Endothelial cell of umbilical vein (primary cell): ENCODE measurements at regions not wholly inside any gene's neighbourhood (a gene's known extent, or its start where the extent isn't known, plus 50 kb on each side); places are given as distances from the start of the nearest gene placed in this dataset.

Source experiments
- BruUV-seq: library from RNA; stranded (reverse); fragments of 400-500 nt; replicated peaks from 2 replicates; lab custom pipeline; 2021; lab: Mats Ljungman, UMichigan
- CTCF ChIA-PET: fragments of 300-600, 350-600 bp; sonication (Branson Sonifier 250); formaldehyde crosslinking; loops from one replicate; lab custom pipeline; 2021; ENCODE audit warnings: antibody characterized with exemption, inconsistent platforms; lab: Charles Lee
- POLR2A ChIA-PET: fragments of 300-600, 350-600 bp; sonication (Branson Sonifier 250); formaldehyde crosslinking; loops from one replicate; lab custom pipeline; 2021; ENCODE audit warnings: antibody characterized with exemption, inconsistent platforms; lab: Charles Lee
- DNase-seq: peaks from one replicate; pipeline ENCODE4 v3.0.0-alpha.2; 2011; ENCODE audit warnings: low read depth, low spot score
- FAIRE-seq: peaks from 2 replicates; lab custom pipeline; 2011; peaks lifted over from hg19 to GRCh38; lab: Jason Lieb, UNC
- H2AFZ ChIP-seq: 2 replicates; pipeline ENCODE4 v1.6.0; 2012; ENCODE audit warnings: low read depth, low read length, control low read depth, inconsistent platforms
- H3K27ac ChIP-seq: 2 replicates; pipeline ENCODE4 v1.5.1; 2011; ENCODE audit warnings: low read depth, mild to moderate bottlenecking, control low read depth, low read length, moderate library complexity; ENCODE audit not compliant: insufficient read depth
- H3K27me3 ChIP-seq, 2 experiments: 2 replicates each; pipeline versions ENCODE4 v1.6.0 to v1.6.1; 2011; ENCODE audit warnings: low read length in 2 of 2, mixed read lengths in 1 of 2; ENCODE audit not compliant: control insufficient read depth in 2 of 2, insufficient read depth in 2 of 2
- H3K36me3 ChIP-seq, 2 experiments: 2 replicates in 1 of 2; 3 replicates in 1 of 2; pipeline ENCODE4 v1.5.1; 2011; ENCODE audit warnings: low read length in 2 of 2, mild to moderate bottlenecking in 1 of 2, moderate library complexity in 1 of 2; ENCODE audit not compliant: control insufficient read depth in 2 of 2, insufficient read depth in 2 of 2; ENCODE audit errors: extremely low read depth in 1 of 2
- H3K4me1 ChIP-seq: 3 replicates; pipeline ENCODE4 v1.5.1; 2011; ENCODE audit warnings: mild to moderate bottlenecking, low read length; ENCODE audit not compliant: control insufficient read depth, insufficient read depth; ENCODE audit errors: extremely low read depth
- H3K4me2 ChIP-seq: 2 replicates; pipeline ENCODE4 v1.6.1; 2011; ENCODE audit warnings: low read length, control low read depth, mixed read lengths; ENCODE audit not compliant: insufficient read depth
- H3K4me3 ChIP-seq, 3 experiments: fragments of 200-600 bp in 1 of 3; sonication (generic), shearing (Covaris generic) in 1 of 3; replicated peaks in 1 of 3; 2 replicates each; pipeline ENCODE4 v1.5.1; 2011 to 2016; ENCODE audit warnings: control low read depth in 3 of 3, low read length in 3 of 3, mild to moderate bottlenecking in 2 of 3, inconsistent platforms in 1 of 3, low read depth in 1 of 3, moderate library complexity in 1 of 3; ENCODE audit not compliant: insufficient read depth in 1 of 3
- H3K79me2 ChIP-seq: 2 replicates; pipeline ENCODE4 v1.6.0; 2012; ENCODE audit warnings: low read length, inconsistent platforms; ENCODE audit not compliant: control insufficient read depth, insufficient read depth
- H3K9ac ChIP-seq: replicated peaks from 2 replicates; pipeline ENCODE3; 2011; ENCODE audit warnings: low read length, control low read depth; ENCODE audit not compliant: insufficient read depth; ENCODE audit errors: extremely low read depth
- H3K9me1 ChIP-seq: replicated peaks from 3 replicates; pipeline ENCODE4 v1.6.0; 2011; ENCODE audit warnings: mild to moderate bottlenecking, low read length; ENCODE audit not compliant: control insufficient read depth, insufficient read depth; ENCODE audit errors: extremely low read depth
- H3K9me3 ChIP-seq: replicated peaks from 2 replicates; pipeline ENCODE4 v1.5.1; 2012; ENCODE audit warnings: low read length, inconsistent platforms; ENCODE audit not compliant: control insufficient read depth, insufficient read depth
- H4K20me1 ChIP-seq: replicated peaks from 2 replicates; pipeline ENCODE3; 2011; ENCODE audit warnings: mild to moderate bottlenecking, low read length; ENCODE audit not compliant: control insufficient read depth, insufficient read depth; ENCODE audit errors: extremely low read depth
- EZH2 ChIP-seq: IDR thresholded peaks from 2 replicates; pipeline ENCODE4 v1.6.1; 2012; ENCODE audit warnings: borderline replicate concordance, low read depth, mild to moderate bottlenecking, moderate library complexity, low read length, inconsistent platforms; ENCODE audit not compliant: severe bottlenecking
- FOS ChIP-seq: IDR thresholded peaks from 2 replicates; pipeline ENCODE4 v1.6.1; 2011; ENCODE audit warnings: mild to moderate bottlenecking, low read length, moderate library complexity, borderline replicate concordance; ENCODE audit not compliant: insufficient read depth
- GATA2 ChIP-seq: IDR thresholded peaks from 2 replicates; pipeline ENCODE4 v1.7.0; 2011; ENCODE audit warnings: low read depth, mild to moderate bottlenecking, moderate library complexity, mixed read lengths, low read length; ENCODE audit not compliant: insufficient read length, insufficient read depth
- JUN ChIP-seq: IDR thresholded peaks from 2 replicates; pipeline ENCODE4 v1.6.1; 2011; ENCODE audit warnings: borderline replicate concordance, low read depth; ENCODE audit not compliant: insufficient read length, insufficient read depth
- MYC ChIP-seq: IDR thresholded peaks from one replicate; pipeline ENCODE4 v1.6.1; 2011; ENCODE audit warnings: mild to moderate bottlenecking, low read depth, low read length
- POLR2A ChIP-seq: IDR thresholded peaks from 2 replicates; pipeline ENCODE4 v1.6.1; 2012; ENCODE audit warnings: low read depth, mild to moderate bottlenecking, control low read depth, low read length
- POLR2AphosphoS5 ChIP-seq: IDR thresholded peaks from 2 replicates; pipeline ENCODE4 v1.6.1; 2012; ENCODE audit warnings: low read depth, mild to moderate bottlenecking, control low read depth, low read length, moderate library complexity; ENCODE audit not compliant: insufficient read depth
- dilution Hi-C: fragments of 300-500 bp; cut with MboI; formaldehyde crosslinking; loops from one replicate; pipeline ENCODE4 v1.15.0; 2019; ENCODE audit warnings: low sequenced_read_pairs; ENCODE audit not compliant: extremely low pct_ligation_motif_present
- intact Hi-C: fragments of 100-400 bp; cut with micrococcal nuclease; formaldehyde crosslinking; loops from one replicate; pipeline ENCODE4 v1.10.0; 2022
- TF ChIP-seq, protein P1 (sequence below), 2 donors: IDR thresholded peaks; 1 replicate in 1 of 2; 2 replicates in 1 of 2; pipeline ENCODE4 v1.5.1; 2011; ENCODE audit warnings: low read length in 2 of 2, mild to moderate bottlenecking in 2 of 2, moderate library complexity in 2 of 2, control low read depth in 1 of 2, inconsistent platforms in 1 of 2, low read depth in 1 of 2; ENCODE audit not compliant: insufficient read depth in 1 of 2; ENCODE audit errors: extremely low read depth in 1 of 2
- TF ChIP-seq, protein P2 (sequence below): IDR thresholded peaks from 2 replicates; pipeline ENCODE4 v1.6.1; 2011; ENCODE audit not compliant: insufficient read depth, insufficient read length

DNA sequence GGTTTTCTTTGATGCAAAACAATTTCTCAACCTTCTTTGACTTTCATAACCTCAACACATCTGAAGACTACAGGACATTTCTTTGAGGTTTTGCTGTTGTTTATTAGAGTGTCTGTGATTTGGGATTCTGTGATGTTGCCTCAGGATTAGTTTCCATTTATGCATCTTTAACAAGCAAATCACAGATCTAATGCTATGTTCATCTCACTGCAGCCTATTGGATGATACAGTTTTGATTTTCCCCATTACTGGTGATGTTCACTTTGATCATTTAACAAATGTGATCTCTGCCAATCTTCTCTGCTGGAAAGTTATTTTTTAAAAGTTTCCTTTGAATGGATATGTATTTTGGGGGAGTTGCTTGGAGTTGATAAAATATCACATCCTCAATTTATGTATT, 624.9 kb upstream of the HS3ST1 start:
- no peak for TF ChIP-seq MYC
- TF ChIP-seq, protein P1, sequence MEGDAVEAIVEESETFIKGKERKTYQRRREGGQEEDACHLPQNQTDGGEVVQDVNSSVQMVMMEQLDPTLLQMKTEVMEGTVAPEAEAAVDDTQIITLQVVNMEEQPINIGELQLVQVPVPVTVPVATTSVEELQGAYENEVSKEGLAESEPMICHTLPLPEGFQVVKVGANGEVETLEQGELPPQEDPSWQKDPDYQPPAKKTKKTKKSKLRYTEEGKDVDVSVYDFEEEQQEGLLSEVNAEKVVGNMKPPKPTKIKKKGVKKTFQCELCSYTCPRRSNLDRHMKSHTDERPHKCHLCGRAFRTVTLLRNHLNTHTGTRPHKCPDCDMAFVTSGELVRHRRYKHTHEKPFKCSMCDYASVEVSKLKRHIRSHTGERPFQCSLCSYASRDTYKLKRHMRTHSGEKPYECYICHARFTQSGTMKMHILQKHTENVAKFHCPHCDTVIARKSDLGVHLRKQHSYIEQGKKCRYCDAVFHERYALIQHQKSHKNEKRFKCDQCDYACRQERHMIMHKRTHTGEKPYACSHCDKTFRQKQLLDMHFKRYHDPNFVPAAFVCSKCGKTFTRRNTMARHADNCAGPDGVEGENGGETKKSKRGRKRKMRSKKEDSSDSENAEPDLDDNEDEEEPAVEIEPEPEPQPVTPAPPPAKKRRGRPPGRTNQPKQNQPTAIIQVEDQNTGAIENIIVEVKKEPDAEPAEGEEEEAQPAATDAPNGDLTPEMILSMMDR (IDR thresholded peaks at IDR 0.05; ENCODE audit: extremely low read depth in 1 of 2, insufficient read depth in 1 of 2, low read depth in 1 of 2, low read length in 2 of 2): no peak
- no peak for TF ChIP-seq EZH2
- TF ChIP-seq, protein P2, sequence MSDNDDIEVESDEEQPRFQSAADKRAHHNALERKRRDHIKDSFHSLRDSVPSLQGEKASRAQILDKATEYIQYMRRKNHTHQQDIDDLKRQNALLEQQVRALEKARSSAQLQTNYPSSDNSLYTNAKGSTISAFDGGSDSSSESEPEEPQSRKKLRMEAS: no peak
- no peak for TF ChIP-seq POLR2AphosphoS5
- no peak for TF ChIP-seq GATA2
- TF ChIP-seq FOS: no peak
- TF ChIP-seq JUN: no peak
- TF ChIP-seq POLR2A: no peak
- Histone ChIP-seq H3K27ac (no peak overlapping the region), H3K27me3 (no peaks in the 10 kb centered on the region), H3K4me2 (no peak overlapping the region), H3K9me1 (no peaks in the 10 kb centered on the region), H4K20me1 (no peaks in the 10 kb centered on the region), H2AFZ (no peak overlapping the region), H3K9me3 (no peaks in the 10 kb centered on the region), H3K9ac (no peak overlapping the region), H3K4me1 (no peaks in the 10 kb centered on the region), H3K79me2 (no peaks in the 10 kb centered on the region), H3K36me3 (no peaks in the 10 kb centered on the region), H3K4me3 (no peak overlapping the region)
- DNase-seq: no peak
- dilution Hi-C loops: no loop called here
- no peak for FAIRE-seq
- POLR2A ChIA-PET: no interaction called here
- no TSS peak for BruUV-seq
- CTCF ChIA-PET: no interaction called here
- intact Hi-C loops: no loop called here
